GM12878 (cell line): ENCODE measurements at regions not wholly inside any gene's neighbourhood (a gene's known extent, or its start where the extent isn't known, plus 50 kb on each side); places are given as distances from the start of the nearest gene placed in this dataset.

ENCODE experiments used
- CHD1 ChIP-seq: IDR thresholded peaks from 2 replicates; pipeline ENCODE4 v1.6.1; 2012; ENCODE audit warnings: low read depth, low read length, improper control_type of control experiment
- CTCF ChIP-seq, 3 experiments: IDR thresholded peaks in 2 of 3; conservative IDR thresholded peaks in 1 of 3; 2 replicates each; pipeline ENCODE4 v1.5.1; 2011; ENCODE audit warnings: low read depth in 3 of 3, low read length in 3 of 3, mild to moderate bottlenecking in 3 of 3, control low read depth in 2 of 3, moderate library complexity in 2 of 3, inconsistent platforms in 1 of 3, mixed read lengths in 1 of 3; ENCODE audit not compliant: control insufficient read depth in 2 of 3, insufficient read depth in 1 of 3; ENCODE audit errors: extremely low read depth in 1 of 3

DNA sequence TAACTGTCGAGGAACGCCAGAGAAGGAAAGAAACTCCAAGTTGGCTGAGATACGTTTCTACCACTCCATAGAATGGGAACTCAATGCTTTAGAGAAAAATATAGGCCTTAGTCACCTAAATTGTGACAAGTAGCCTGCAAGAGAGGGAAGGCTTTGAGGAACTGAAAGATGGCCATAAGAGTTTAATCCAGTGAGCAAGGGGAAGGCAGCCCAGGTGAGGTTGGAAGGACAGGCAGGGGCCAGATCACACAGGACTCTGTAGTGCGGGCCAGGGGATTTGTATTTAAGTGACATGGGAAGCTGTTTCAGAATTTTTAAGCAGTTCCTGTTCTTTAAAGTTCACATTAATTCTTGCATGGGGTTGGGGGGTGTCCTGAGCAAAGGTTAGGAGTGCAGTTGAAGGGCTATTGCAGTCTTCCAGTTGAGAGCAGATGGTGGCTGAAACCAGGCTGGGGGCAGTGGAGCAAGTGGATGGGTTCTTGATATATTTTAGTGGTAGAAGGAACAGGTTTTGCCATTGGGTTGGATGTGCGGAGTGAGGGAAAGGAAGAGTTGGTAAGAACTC is 138.9 kb upstream of the PELI1 start:
- TF ChIP-seq CHD1 (no peak), CTCF (IDR thresholded peaks at IDR 0.05 in 2 of 3, conservative IDR thresholded peaks at IDR 0.05 in 1 of 3; ENCODE audit: control insufficient read depth in 2 of 3, extremely low read depth in 1 of 3, insufficient read depth in 1 of 3, low read depth in 3 of 3, low read length in 3 of 3) (no peak)
